ENCODE measurements at regions not wholly inside any gene's neighbourhood (a gene's known extent, or its start where the extent isn't known, plus 50 kb on each side); places are given as distances from the start of the nearest gene placed in this dataset.

DNA sequence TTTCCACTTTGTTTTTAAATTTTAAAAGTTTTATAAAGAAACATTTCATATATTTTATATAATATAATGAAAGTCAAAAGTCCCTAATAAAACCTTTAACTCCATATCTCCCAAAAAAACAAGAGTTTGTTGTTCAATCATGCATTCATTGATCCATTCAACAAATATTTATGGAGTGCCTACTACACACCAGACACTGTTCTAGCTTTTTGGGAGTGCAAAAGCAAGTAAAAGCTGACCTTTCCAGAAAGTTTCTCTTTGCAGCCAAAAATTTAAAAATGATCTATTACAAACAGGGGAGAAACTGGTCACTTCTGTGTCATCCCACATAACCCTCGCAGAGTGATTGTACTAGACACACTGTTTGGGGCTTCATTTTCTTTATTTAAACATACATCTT lies 740.0 kb upstream of the TBX3 start:
- TF ChIP-seq, protein P1, sequence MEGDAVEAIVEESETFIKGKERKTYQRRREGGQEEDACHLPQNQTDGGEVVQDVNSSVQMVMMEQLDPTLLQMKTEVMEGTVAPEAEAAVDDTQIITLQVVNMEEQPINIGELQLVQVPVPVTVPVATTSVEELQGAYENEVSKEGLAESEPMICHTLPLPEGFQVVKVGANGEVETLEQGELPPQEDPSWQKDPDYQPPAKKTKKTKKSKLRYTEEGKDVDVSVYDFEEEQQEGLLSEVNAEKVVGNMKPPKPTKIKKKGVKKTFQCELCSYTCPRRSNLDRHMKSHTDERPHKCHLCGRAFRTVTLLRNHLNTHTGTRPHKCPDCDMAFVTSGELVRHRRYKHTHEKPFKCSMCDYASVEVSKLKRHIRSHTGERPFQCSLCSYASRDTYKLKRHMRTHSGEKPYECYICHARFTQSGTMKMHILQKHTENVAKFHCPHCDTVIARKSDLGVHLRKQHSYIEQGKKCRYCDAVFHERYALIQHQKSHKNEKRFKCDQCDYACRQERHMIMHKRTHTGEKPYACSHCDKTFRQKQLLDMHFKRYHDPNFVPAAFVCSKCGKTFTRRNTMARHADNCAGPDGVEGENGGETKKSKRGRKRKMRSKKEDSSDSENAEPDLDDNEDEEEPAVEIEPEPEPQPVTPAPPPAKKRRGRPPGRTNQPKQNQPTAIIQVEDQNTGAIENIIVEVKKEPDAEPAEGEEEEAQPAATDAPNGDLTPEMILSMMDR (IDR thresholded peaks at IDR 0.05; ENCODE audit: extremely low read depth, missing control alignments) = no peak
- no peak for DNase-seq (ENCODE audit: low spot score)

DNA sequence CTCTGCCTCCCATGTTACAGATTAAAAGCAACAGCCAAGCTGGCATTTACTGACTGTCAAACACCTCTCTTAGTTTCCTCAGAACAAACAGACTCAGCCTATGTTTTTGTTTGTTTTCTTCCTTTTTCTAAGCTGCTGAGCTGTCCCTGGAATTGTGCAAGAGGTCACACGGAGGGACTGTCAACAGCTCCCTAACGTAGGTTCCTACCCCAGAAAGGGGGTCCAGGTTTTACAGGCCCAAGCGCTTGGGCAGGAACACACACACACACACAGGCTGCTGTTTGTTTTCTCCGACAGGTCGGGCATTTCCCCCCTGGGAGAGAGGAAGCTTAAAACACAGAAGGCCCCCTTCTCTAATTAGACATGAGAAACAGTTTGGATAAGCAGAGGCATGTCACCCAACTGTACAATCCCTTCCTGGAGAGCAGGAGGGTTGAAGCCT lies 739.6 kb upstream of the TBX3 start:
- DNase-seq (ENCODE audit: low spot score) = no peak
- TF ChIP-seq, protein P1 (IDR thresholded peaks at IDR 0.05; ENCODE audit: extremely low read depth, missing control alignments) = no peak

DNA sequence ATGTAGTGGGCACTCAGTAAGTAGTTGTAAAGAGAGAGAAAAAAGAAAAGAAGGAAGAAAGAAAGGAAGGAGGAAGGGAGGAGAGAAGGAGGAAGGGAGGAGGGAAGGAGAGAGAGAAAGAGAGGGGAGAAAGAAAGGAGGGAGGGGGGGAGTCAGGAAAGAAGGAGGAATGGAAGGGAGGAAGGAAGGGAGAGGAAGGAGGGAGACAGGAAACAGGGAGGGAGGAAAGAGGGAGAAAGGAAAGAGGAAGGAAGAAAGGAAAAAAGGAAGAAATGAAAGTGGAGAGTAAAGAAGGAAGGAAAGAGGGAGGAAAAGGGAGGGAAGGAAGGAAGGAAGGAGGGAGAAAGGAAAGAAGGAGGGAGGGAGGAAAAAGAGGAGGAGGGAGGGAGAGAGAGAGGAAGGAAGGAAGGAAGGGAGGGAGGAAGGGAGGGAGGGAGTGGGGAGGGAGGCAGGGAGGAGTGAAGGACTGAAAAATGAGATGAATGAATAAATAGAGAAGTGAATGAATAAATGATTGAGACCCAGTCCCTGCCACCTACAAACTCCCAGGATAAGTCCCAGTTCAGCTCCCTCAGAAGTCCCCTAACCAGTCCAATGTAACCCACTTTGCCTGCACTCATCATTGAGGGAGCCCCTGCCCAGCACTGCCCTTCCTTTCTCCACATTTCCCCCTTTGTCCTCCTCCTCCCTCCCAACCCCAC lies 739.0 kb upstream of the TBX3 start:
- DNase-seq (ENCODE audit: low spot score) = no peak
- TF ChIP-seq, protein P1 (IDR thresholded peaks at IDR 0.05; ENCODE audit: extremely low read depth, missing control alignments) = no peak

DNA sequence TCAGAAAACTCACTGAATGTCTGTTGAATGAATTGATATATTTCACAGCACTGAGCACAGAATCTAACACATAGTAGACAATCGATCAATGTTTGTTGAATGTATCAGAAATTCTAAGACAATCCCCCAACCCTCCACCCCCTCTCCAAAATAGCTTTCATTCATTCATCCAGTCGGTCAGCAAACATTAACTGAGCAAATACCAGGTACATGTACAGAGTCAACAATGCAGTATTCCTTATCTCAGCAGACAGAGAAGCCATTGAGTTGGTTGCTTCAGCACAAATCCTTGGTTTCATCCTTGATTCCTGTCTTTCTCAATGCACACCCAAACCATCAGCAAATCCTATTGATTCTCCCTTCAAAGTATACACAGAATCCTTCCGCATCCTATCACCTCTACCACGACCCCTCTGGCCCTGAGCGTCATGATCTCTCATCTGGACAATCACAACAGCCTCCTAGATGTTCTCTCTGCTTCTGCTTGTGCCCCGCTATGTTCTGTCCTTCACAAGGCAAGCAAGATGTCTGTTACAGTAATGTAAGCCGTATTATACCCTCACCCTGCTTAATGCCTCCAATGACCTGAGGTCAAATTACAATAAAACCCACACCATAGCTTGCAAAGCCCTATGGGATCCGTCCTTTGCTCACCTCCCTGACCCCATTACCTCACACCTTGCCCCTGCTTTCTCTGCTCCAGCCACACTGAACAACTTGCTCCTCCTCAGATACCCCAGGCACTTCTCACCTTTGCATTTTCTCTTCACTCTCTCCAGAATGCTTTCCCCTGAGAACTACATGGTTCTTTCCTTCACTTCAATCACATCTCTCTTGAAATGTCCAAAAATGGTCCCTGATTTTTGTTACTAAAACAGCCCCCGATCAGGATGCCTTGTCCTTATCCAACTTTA lies 738.1 kb upstream of the TBX3 start:
- no peak for DNase-seq (ENCODE audit: low spot score)
- TF ChIP-seq, protein P1 (IDR thresholded peaks at IDR 0.05; ENCODE audit: extremely low read depth, missing control alignments) = no peak

- TF ChIP-seq, protein P1 (IDR thresholded peaks at IDR 0.05; ENCODE audit: extremely low read depth, missing control alignments) = no peak
- no peak for DNase-seq (ENCODE audit: low spot score)
Measured at GRCh38 chr12:115421350-115421749, 737.4 kb upstream of the TBX3 start.

GRCh38 chr12:115419145-115419646 lies 735.2 kb upstream of the TBX3 start:
- TF ChIP-seq, protein P1 (IDR thresholded peaks at IDR 0.05; ENCODE audit: extremely low read depth, missing control alignments) = no peak
- DNase-seq (ENCODE audit: low spot score) = no peak

DNA sequence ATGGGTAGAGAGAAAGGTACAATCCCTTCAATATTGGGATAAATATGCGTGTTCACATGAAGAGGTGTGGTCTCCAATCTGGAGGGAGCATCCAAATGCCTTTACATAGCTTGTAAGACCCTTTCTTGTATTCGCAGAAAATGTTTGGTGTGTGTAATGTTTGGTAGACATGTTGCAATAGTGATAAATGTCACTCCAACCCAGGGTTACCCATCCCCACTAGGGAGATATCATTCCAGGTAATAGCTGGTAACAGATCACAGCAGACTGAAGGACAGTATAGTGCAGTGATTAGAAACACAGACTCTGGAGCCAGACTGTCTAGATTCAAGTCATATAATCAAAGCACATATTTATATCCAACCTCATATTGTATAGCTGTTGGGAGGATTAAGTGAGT lies 733.6 kb upstream of the TBX3 start:
- DNase-seq (ENCODE audit: low spot score) = no peak
- TF ChIP-seq, protein P1 (IDR thresholded peaks at IDR 0.05; ENCODE audit: extremely low read depth, missing control alignments) = no peak

Data from GM20000 (cell line).